ENCODE measurements at regions not wholly inside any gene's neighbourhood (a gene's known extent, or its start where the extent isn't known, plus 50 kb on each side); places are given as distances from the start of the nearest gene placed in this dataset.

DNA sequence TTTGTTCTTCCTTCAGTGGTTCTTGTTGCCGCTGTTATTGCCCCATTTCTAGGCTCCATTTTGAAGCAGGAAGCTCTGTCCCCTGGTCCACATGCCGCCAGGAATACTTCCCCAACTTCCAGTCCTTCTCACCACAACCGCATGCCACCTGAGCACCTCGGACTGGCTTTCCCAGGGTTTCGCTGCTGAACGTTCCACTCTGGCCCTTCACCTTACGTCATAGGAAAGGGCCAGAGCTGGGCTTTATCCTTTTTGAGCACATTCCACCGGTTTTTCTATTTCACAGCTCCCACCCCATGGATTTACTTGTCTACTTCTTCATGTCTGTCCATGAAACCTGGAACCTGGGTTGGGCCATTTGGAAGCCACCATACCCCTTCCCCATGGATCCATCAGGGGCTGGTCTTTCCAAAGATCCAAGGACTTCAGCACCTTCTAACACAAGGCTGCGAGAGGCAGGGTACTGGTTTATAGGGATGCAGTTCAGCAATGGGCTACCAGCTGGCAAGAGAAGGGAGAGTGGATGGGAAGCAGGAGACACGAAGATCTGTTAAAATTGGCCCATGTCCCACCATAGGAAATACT lies 557.4 kb downstream of the BNC2 start:
- Histone ChIP-seq H3K27ac (no peak overlapping the region), H3K9me3 (no peaks in the 10 kb centered on the region), H3K4me3 (replicated peaks in 1 of 3) (no peak overlapping the region), H3K4me1 (peaks cover 0 to 10% of the 10 kb centered on the region in 2 donors), H3K27me3 (no peaks in the 10 kb centered on the region), H3K36me3 (no peaks in the 10 kb centered on the region)
- intact Hi-C loops (cut with DNase I), result no loop called here
- 87 to 94% methylated on average over 10 of the region's 10 CpGs for WGBS, 2 donors
- no peak for TF ChIP-seq POLR2A (IDR thresholded peaks at IDR 0.05)
- no peak for TF ChIP-seq CTCF (IDR thresholded peaks at IDR 0.05)
- no peak for DNase-seq

DNA sequence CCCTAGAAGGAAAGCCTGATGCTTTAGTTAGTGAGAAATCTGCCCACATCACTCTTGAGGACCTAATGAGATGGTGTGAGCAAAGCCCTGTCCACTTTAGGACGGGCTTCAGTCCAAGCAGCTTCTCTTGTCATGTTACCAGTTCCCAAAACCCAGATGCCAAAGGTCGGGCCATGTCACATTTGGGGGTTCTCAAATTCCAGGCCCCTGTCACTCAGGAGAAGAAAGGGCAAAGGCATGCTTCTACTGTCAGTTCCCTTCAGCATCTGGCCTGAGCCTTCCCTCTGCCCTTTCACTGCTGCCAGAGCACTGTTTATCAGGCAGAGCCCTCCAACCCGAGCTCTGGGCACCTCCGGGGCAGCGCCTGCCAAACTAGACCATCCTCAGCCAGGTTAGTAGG lies 556.0 kb downstream of the BNC2 start:
- H3K36me3 ChIP-seq, result no peaks in the 10 kb centered on the region
- H3K27me3 ChIP-seq, result no peaks in the 10 kb centered on the region
- no peak for TF ChIP-seq CTCF (IDR thresholded peaks at IDR 0.05)
- TF ChIP-seq POLR2A (IDR thresholded peaks at IDR 0.05), result no peak
- peaks cover 0 to 10% of the 10 kb centered on the region in 2 donors for H3K4me1 ChIP-seq
- WGBS, 2 donors, result 97 to 100% methylated on average over 2 to 5 of the region's 5 CpGs
- no peak overlapping the region for H3K4me3 ChIP-seq (replicated peaks in 1 of 3)
- H3K9me3 ChIP-seq, result no peaks in the 10 kb centered on the region
- DNase-seq, result no peak
- intact Hi-C loops (cut with DNase I), result no loop called here
- H3K27ac ChIP-seq, result no peak overlapping the region

DNA sequence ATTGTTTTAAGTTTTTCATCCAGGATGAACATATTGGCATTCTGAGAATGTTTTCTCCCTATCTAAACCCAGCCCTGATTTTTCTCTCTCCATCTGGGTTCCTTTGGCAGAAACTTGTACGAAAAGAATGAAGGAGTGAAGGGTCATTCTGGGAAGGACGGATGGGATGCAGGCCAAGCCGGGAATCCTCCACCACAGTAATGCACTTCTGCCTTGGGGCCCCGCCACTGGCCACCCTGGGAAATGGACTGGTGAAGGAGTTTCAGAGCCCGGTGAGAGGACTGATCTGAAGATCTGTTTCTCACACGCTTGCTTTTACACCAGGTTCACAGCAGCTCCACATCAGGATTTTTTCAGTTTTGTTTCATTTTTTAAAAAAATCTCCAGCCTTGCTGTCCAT lies 554.8 kb downstream of the BNC2 start:
- DNase-seq, result peak; percentile 18 to 23
- Histone ChIP-seq H3K27ac (no peak overlapping the region), H3K27me3 (no peaks in the 10 kb centered on the region), H3K4me1 (peaks cover 0 to 4% of the 10 kb centered on the region in 2 donors), H3K4me3 (replicated peaks in 1 of 3) (no peak overlapping the region), H3K9me3 (no peaks in the 10 kb centered on the region), H3K36me3 (no peaks in the 10 kb centered on the region)
- WGBS, 2 donors, result 63 to 72% methylated on average over 6 of the region's 6 CpGs
- no peak for TF ChIP-seq CTCF (IDR thresholded peaks at IDR 0.05)
- TF ChIP-seq POLR2A (IDR thresholded peaks at IDR 0.05), result no peak
- intact Hi-C loops (cut with DNase I), result no loop called here

DNA sequence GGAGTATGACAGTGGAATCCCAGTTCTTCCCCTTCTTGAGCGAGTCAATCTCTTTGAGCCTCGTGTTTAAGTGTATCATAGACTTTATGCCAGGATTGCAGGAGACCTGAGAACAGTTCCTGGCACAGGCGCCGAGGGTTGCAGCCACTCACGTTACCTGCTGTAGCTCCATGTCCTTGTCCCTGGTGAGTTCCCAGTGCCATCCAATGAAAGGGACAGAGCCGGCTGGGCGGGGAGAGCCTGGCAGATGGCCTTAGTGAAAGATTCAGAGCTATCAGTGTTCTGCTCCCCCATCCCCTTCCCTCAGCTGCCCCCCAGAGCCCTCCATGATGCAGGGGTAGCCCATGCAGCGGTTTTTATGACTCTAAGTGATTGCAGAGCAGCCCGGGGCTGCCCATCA lies 554.0 kb downstream of the BNC2 start:
- TF ChIP-seq CTCF (IDR thresholded peaks at IDR 0.05) (no peak), POLR2A (IDR thresholded peaks at IDR 0.05) (no peak)
- Histone ChIP-seq H3K27ac (no peak overlapping the region), H3K9me3 (no peaks in the 10 kb centered on the region), H3K4me1 (no peaks in the 10 kb centered on the region), H3K36me3 (no peaks in the 10 kb centered on the region), H3K27me3 (no peaks in the 10 kb centered on the region), H3K4me3 (replicated peaks in 1 of 3) (no peak overlapping the region)
- intact Hi-C loops (cut with DNase I), result no loop called here
- WGBS, 2 donors, result 87 to 90% methylated on average over 9 of the region's 9 CpGs
- no peak for DNase-seq

GRCh38 chr9:16316911-16317817 lies 553.3 kb downstream of the BNC2 start:
- intact Hi-C loops (cut with DNase I), result no loop called here
- Histone ChIP-seq H3K4me3 (replicated peaks in 1 of 3) (no peak overlapping the region), H3K27ac (no peak overlapping the region), H3K27me3 (no peaks in the 10 kb centered on the region), H3K4me1 (no peaks in the 10 kb centered on the region), H3K9me3 (no peaks in the 10 kb centered on the region), H3K36me3 (no peaks in the 10 kb centered on the region)
- TF ChIP-seq CTCF (IDR thresholded peaks at IDR 0.05) (no peak), POLR2A (IDR thresholded peaks at IDR 0.05) (no peak)
- WGBS, 2 donors, result 83 to 86% methylated on average over 15 of the region's 15 CpGs
- no peak for DNase-seq
